ENCODE measurements at regions not wholly inside any gene's neighbourhood (a gene's known extent, or its start where the extent isn't known, plus 50 kb on each side); places are given as distances from the start of the nearest gene placed in this dataset.

- TF ChIP-seq EZH2phosphoT487 (IDR thresholded peaks at IDR 0.05; ENCODE audit: borderline replicate concordance, low read length) (no peak), CTCF (IDR thresholded peaks at IDR 0.05; ENCODE audit: low read depth, low read length, poor library complexity, severe bottlenecking) (no peak)
- H3K27me3 ChIP-seq (ENCODE audit: control insufficient read depth, low read length): no peaks in the 10 kb centered on the region
- no peaks in the 10 kb centered on the region for H3K4me1 ChIP-seq (ENCODE audit: control insufficient read depth, low read length)
Measured at GRCh38 chr18:65380571-65380970, 370.2 kb upstream of the CDH7 start.

GRCh38 chr18:65372904-65373303 is 377.9 kb upstream of the CDH7 start:
- no peak overlapping the region for H3K27ac ChIP-seq (ENCODE audit: low read depth, low read length)
- no peaks in the 10 kb centered on the region for H3F3A ChIP-seq (ENCODE audit: control insufficient read depth, insufficient read depth)
- no peaks in the 10 kb centered on the region for H3K9me2 ChIP-seq (replicated peaks; ENCODE audit: control insufficient read depth, low read length)
- no peaks in the 10 kb centered on the region for H3K27me3 ChIP-seq (ENCODE audit: control insufficient read depth, low read length)
- H3K36me3 ChIP-seq (ENCODE audit: control insufficient read depth, low read length): no peaks in the 10 kb centered on the region
- no peaks in the 10 kb centered on the region for H3K9me3 ChIP-seq (ENCODE audit: control insufficient read depth, insufficient read depth, low read length)
- H4K20me1 ChIP-seq (ENCODE audit: control insufficient read depth, insufficient read depth, low read depth, low read length): no peaks in the 10 kb centered on the region
- TF ChIP-seq CTCF (IDR thresholded peaks at IDR 0.05; ENCODE audit: low read depth, low read length, poor library complexity, severe bottlenecking) (no peak), EZH2phosphoT487 (IDR thresholded peaks at IDR 0.05; ENCODE audit: borderline replicate concordance, low read length) (no peak)
- no peak overlapping the region for H3K4me3 ChIP-seq (ENCODE audit: low read length)
- H3K4me2 ChIP-seq (ENCODE audit: low read length): no peak overlapping the region
- no peaks in the 10 kb centered on the region for H3K79me2 ChIP-seq (ENCODE audit: control insufficient read depth, low read length)
- H3K4me1 ChIP-seq (ENCODE audit: control insufficient read depth, low read length): no peaks in the 10 kb centered on the region

More at GRCh38 chr18:65380571-65380970, 370.2 kb upstream of the CDH7 start:
- Histone ChIP-seq H3K36me3 (ENCODE audit: control insufficient read depth, low read length) (no peaks in the 10 kb centered on the region), H3K79me2 (ENCODE audit: control insufficient read depth, low read length) (no peaks in the 10 kb centered on the region), H3K4me3 (ENCODE audit: low read length) (no peak overlapping the region), H3K9me3 (ENCODE audit: control insufficient read depth, insufficient read depth, low read length) (no peaks in the 10 kb centered on the region), H4K20me1 (ENCODE audit: control insufficient read depth, insufficient read depth, low read depth, low read length) (no peaks in the 10 kb centered on the region), H3K27ac (ENCODE audit: low read depth, low read length) (no peak overlapping the region), H3K9me2 (replicated peaks; ENCODE audit: control insufficient read depth, low read length) (no peaks in the 10 kb centered on the region), H3K4me2 (ENCODE audit: low read length) (no peak overlapping the region), H3F3A (ENCODE audit: control insufficient read depth, insufficient read depth) (no peaks in the 10 kb centered on the region)

- H4K20me1 ChIP-seq (ENCODE audit: control insufficient read depth, insufficient read depth, low read depth, low read length): no peaks in the 10 kb centered on the region
- H3K9me2 ChIP-seq (replicated peaks; ENCODE audit: control insufficient read depth, low read length): no peaks in the 10 kb centered on the region
- H3K27ac ChIP-seq (ENCODE audit: low read depth, low read length): no peak overlapping the region
- H3K27me3 ChIP-seq (ENCODE audit: control insufficient read depth, low read length): no peaks in the 10 kb centered on the region
- H3K36me3 ChIP-seq (ENCODE audit: control insufficient read depth, low read length): no peaks in the 10 kb centered on the region
- H3K9me3 ChIP-seq (ENCODE audit: control insufficient read depth, insufficient read depth, low read length): no peaks in the 10 kb centered on the region; the same call in 1 of the 2 replicates
- H3K4me1 ChIP-seq (ENCODE audit: control insufficient read depth, low read length): no peaks in the 10 kb centered on the region
- H3K4me2 ChIP-seq (ENCODE audit: low read length): no peak overlapping the region
- no peaks in the 10 kb centered on the region for H3F3A ChIP-seq (ENCODE audit: control insufficient read depth, insufficient read depth)
- TF ChIP-seq EZH2phosphoT487 (IDR thresholded peaks at IDR 0.05; ENCODE audit: borderline replicate concordance, low read length) (no peak), CTCF (IDR thresholded peaks at IDR 0.05; ENCODE audit: low read depth, low read length, poor library complexity, severe bottlenecking) (no peak)
- H3K4me3 ChIP-seq (ENCODE audit: low read length): no peak overlapping the region
- H3K79me2 ChIP-seq (ENCODE audit: control insufficient read depth, low read length): no peaks in the 10 kb centered on the region
Measured at GRCh38 chr18:65365245-65365980, 385.4 kb upstream of the CDH7 start.
